GM23248 (cell line): ENCODE measurements at regions not wholly inside any gene's neighbourhood (a gene's known extent, or its start where the extent isn't known, plus 50 kb on each side); places are given as distances from the start of the nearest gene placed in this dataset.
"Not testable (repeated sequence)": the region's sequence is repeated elsewhere in the genome, so short reads cannot be mapped to it uniquely, and the experiment has no call there.

Source experiments
- EZH2 ChIP-seq: fragments of 200-600 bp; sonication (generic); IDR thresholded peaks from 2 replicates; pipeline ENCODE4 v1.6.1; 2018; ENCODE audit warnings: antibody characterized with exemption, mild to moderate bottlenecking; ENCODE audit not compliant: insufficient read depth, poor library complexity, severe bottlenecking
- EZH2phosphoT487 ChIP-seq: fragments of 200-600 bp; sonication (generic); IDR thresholded peaks from 2 replicates; pipeline ENCODE4 v1.6.1; 2018; ENCODE audit warnings: antibody characterized with exemption, moderate library complexity, mild to moderate bottlenecking, low read depth; ENCODE audit not compliant: insufficient read depth

GRCh38 chr11:46204415-46204814, 73.0 kb upstream of the CREB3L1 start:
- TF ChIP-seq EZH2, EZH2phosphoT487: not testable (repeated sequence)
